ENCODE measurements at regions not wholly inside any gene's neighbourhood (a gene's known extent, or its start where the extent isn't known, plus 50 kb on each side); places are given as distances from the start of the nearest gene placed in this dataset.

- no peak for TF ChIP-seq CTCF (IDR thresholded peaks at IDR 0.05; ENCODE audit: insufficient read depth, low read length, poor library complexity, severe bottlenecking)
- no peak for TF ChIP-seq EZH2phosphoT487 (conservative IDR thresholded peaks at IDR 0.05; ENCODE audit: low read length)
Measured at GRCh38 chr14:41385797-41386196, 220.9 kb upstream of the LRFN5 start.
